ENCODE measurements at regions not wholly inside any gene's neighbourhood (a gene's known extent, or its start where the extent isn't known, plus 50 kb on each side); places are given as distances from the start of the nearest gene placed in this dataset.

GRCh38 chr11:109798521-109798920, 294.7 kb upstream of the ZC3H12C start:
- TF ChIP-seq, protein P1, sequence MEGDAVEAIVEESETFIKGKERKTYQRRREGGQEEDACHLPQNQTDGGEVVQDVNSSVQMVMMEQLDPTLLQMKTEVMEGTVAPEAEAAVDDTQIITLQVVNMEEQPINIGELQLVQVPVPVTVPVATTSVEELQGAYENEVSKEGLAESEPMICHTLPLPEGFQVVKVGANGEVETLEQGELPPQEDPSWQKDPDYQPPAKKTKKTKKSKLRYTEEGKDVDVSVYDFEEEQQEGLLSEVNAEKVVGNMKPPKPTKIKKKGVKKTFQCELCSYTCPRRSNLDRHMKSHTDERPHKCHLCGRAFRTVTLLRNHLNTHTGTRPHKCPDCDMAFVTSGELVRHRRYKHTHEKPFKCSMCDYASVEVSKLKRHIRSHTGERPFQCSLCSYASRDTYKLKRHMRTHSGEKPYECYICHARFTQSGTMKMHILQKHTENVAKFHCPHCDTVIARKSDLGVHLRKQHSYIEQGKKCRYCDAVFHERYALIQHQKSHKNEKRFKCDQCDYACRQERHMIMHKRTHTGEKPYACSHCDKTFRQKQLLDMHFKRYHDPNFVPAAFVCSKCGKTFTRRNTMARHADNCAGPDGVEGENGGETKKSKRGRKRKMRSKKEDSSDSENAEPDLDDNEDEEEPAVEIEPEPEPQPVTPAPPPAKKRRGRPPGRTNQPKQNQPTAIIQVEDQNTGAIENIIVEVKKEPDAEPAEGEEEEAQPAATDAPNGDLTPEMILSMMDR (IDR thresholded peaks at IDR 0.05) = no peak
- no peak for TF ChIP-seq TCF7L2 (IDR thresholded peaks at IDR 0.05; ENCODE audit: low read depth, low read length)

Data from Panc1 (cell line).